H9 (cell line): ENCODE measurements at regions not wholly inside any gene's neighbourhood (a gene's known extent, or its start where the extent isn't known, plus 50 kb on each side); places are given as distances from the start of the nearest gene placed in this dataset.

ENCODE experiments used
- DNase-seq: peaks from one replicate; pipeline ENCODE4 v3.0.0-alpha.2; 2017
- H2AFZ ChIP-seq: one replicate; pipeline ENCODE4 v1.6.1; 2013; ENCODE audit warnings: mild to moderate bottlenecking, low read length, control low read depth, moderate library complexity
- H2AK5ac ChIP-seq: 2 replicates; pipeline ENCODE4 v1.6.1; 2013; ENCODE audit warnings: low read length, control low read depth, mixed read lengths; ENCODE audit not compliant: insufficient read length
- H2BK120ac ChIP-seq: one replicate; pipeline ENCODE4 v1.6.1; 2013; ENCODE audit warnings: low read depth, mild to moderate bottlenecking, low read length, control low read depth, inconsistent platforms; ENCODE audit not compliant: poor library complexity, severe bottlenecking
- H2BK12ac ChIP-seq: 2 replicates; pipeline ENCODE4 v1.6.1; 2013; ENCODE audit warnings: low read length, control low read depth, mixed read lengths, low read depth; ENCODE audit not compliant: insufficient read length
- H2BK15ac ChIP-seq: 2 replicates; pipeline ENCODE4 v1.6.1; 2013; ENCODE audit warnings: low read depth, low read length, control low read depth
- H2BK20ac ChIP-seq: one replicate; pipeline ENCODE4 v1.6.1; 2013; ENCODE audit warnings: low read depth, mild to moderate bottlenecking, low read length, control low read depth, inconsistent platforms; ENCODE audit not compliant: poor library complexity, severe bottlenecking
- H2BK5ac ChIP-seq: 2 replicates; pipeline ENCODE4 v1.6.1; 2013; ENCODE audit warnings: low read length, control low read depth, mixed read lengths; ENCODE audit not compliant: insufficient read length
- H3K14ac ChIP-seq: 2 replicates; pipeline ENCODE4 v1.6.1; 2013; ENCODE audit warnings: low read length, control low read depth; ENCODE audit not compliant: insufficient read depth
- H3K18ac ChIP-seq: 2 replicates; pipeline ENCODE4 v1.6.1; 2013; ENCODE audit warnings: low read depth, mild to moderate bottlenecking, mixed read lengths, low read length, control low read depth; ENCODE audit not compliant: insufficient read length
- H3K23ac ChIP-seq: 2 replicates; pipeline ENCODE4 v1.6.1; 2013; ENCODE audit warnings: low read length, control low read depth, mixed read lengths, low read depth; ENCODE audit not compliant: insufficient read length
- H3K23me2 ChIP-seq: 2 replicates; pipeline ENCODE4 v1.6.1; 2013; ENCODE audit warnings: low read depth, mild to moderate bottlenecking, mixed read lengths, low read length, control low read depth; ENCODE audit not compliant: insufficient read length, poor library complexity, severe bottlenecking
- H3K27ac ChIP-seq: 2 replicates; pipeline ENCODE4 v1.5.1; 2013; ENCODE audit warnings: low read length, control low read depth, mixed read lengths, low read depth; ENCODE audit not compliant: insufficient read length
- H3K27me3 ChIP-seq: 2 replicates; pipeline ENCODE4 v1.6.1; 2013; ENCODE audit warnings: low read length, control low read depth, inconsistent platforms; ENCODE audit not compliant: insufficient read depth
- H3K4ac ChIP-seq: 2 replicates; pipeline ENCODE4 v1.6.1; 2013; ENCODE audit warnings: low read depth, mild to moderate bottlenecking, control low read depth, inconsistent platforms, low read length, moderate library complexity
- H3K4me1 ChIP-seq: 2 replicates; pipeline ENCODE4 v1.6.1; 2013; ENCODE audit warnings: low read length, control low read depth, inconsistent platforms; ENCODE audit not compliant: insufficient read depth
- H3K4me2 ChIP-seq: 2 replicates; pipeline ENCODE4 v1.6.1; 2013; ENCODE audit warnings: low read length, control low read depth, mixed read lengths; ENCODE audit not compliant: insufficient read length, insufficient read depth
- H3K56ac ChIP-seq: 2 replicates; pipeline ENCODE4 v1.6.1; 2013; ENCODE audit warnings: low read depth, mild to moderate bottlenecking, mixed read lengths, low read length, control low read depth; ENCODE audit not compliant: insufficient read length
- H3K79me1 ChIP-seq: 2 replicates; pipeline ENCODE4 v1.6.1; 2013; ENCODE audit warnings: low read depth, mild to moderate bottlenecking, moderate library complexity, low read length, control low read depth, inconsistent platforms; ENCODE audit not compliant: insufficient read depth, poor library complexity, severe bottlenecking
- H3K79me2 ChIP-seq: 2 replicates; pipeline ENCODE4 v1.6.1; 2013; ENCODE audit warnings: low read length, control low read depth, inconsistent platforms; ENCODE audit not compliant: insufficient read depth
- H3K9ac ChIP-seq: 2 replicates; pipeline ENCODE4 v1.6.1; 2013; ENCODE audit warnings: low read length, control low read depth, mixed read lengths; ENCODE audit not compliant: insufficient read length; ENCODE audit errors: extremely low read depth
- H3K9me3 ChIP-seq: one replicate; pipeline ENCODE4 v1.6.1; 2013; ENCODE audit warnings: low read depth, low read length, inconsistent platforms; ENCODE audit not compliant: control insufficient read depth
- H3T11ph ChIP-seq: one replicate; pipeline ENCODE4 v1.6.1; 2013; ENCODE audit warnings: mild to moderate bottlenecking, low read length, control low read depth, inconsistent platforms
- H4K20me1 ChIP-seq: one replicate; pipeline ENCODE4 v1.6.1; 2013; ENCODE audit not compliant: control insufficient read depth, insufficient read length, insufficient read depth
- H4K5ac ChIP-seq: 2 replicates; pipeline ENCODE4 v1.6.1; 2013; ENCODE audit warnings: low read depth, mild to moderate bottlenecking, mixed read lengths, low read length, control low read depth; ENCODE audit not compliant: insufficient read length
- H4K8ac ChIP-seq: replicated peaks from 2 replicates; pipeline ENCODE4 v1.6.1; 2013; ENCODE audit warnings: low read length, control low read depth, mixed read lengths, low read depth; ENCODE audit not compliant: insufficient read length
- H4K91ac ChIP-seq: 2 replicates; pipeline ENCODE4 v1.6.1; 2013; ENCODE audit warnings: low read depth, mild to moderate bottlenecking, moderate library complexity, mixed read lengths, low read length, control low read depth; ENCODE audit not compliant: insufficient read length
- H3K27ac Mint-ChIP-seq, 3 experiments: 2 replicates in 2 of 3; 3 replicates in 1 of 3; pipeline ENCODE4 v1.8.0; 2020 to 2021; ENCODE audit warnings: mixed read lengths in 3 of 3, mild to moderate bottlenecking in 1 of 3, moderate library complexity in 1 of 3
- H3K27me3 Mint-ChIP-seq: 2 replicates; pipeline ENCODE4 v1.8.0; 2021; ENCODE audit warnings: low read depth, mild to moderate bottlenecking, moderate library complexity, mixed read lengths
- H3K36me3 Mint-ChIP-seq, 3 experiments: 2 replicates in 2 of 3; 3 replicates in 1 of 3; pipeline ENCODE4 v1.8.0; 2020 to 2021; ENCODE audit warnings: low read depth in 3 of 3, mixed read lengths in 3 of 3; ENCODE audit not compliant: insufficient read depth in 1 of 3
- H3K4me1 Mint-ChIP-seq, 2 experiments: 2 replicates each; pipeline ENCODE4 v1.8.0; 2020; ENCODE audit warnings: mixed read lengths in 2 of 2
- H3K4me3 Mint-ChIP-seq, 2 experiments: 2 replicates in 1 of 2; 3 replicates in 1 of 2; pipeline ENCODE4 v1.8.0; 2020 to 2021; ENCODE audit warnings: mild to moderate bottlenecking in 2 of 2, mixed read lengths in 2 of 2, moderate library complexity in 1 of 2
- H3K9me3 Mint-ChIP-seq, 2 experiments: 2 replicates in 1 of 2; 3 replicates in 1 of 2; pipeline ENCODE4 v1.8.0; 2020; ENCODE audit warnings: mild to moderate bottlenecking in 2 of 2, mixed read lengths in 2 of 2, moderate library complexity in 1 of 2
- WGBS: extraction: QIAGEN DNeasy Blood & Tissue Kit; methylation state at CpG from one replicate; pipeline ENCODE4 v1.1.7; 2013; ENCODE audit warnings: missing lambda C conversion rate, low lambda C conversion rate, mixed read lengths; ENCODE audit not compliant: insufficient read length; ENCODE audit errors: extremely low coverage; 5-methylcytosine and 5-hydroxymethylcytosine counted together
- TF ChIP-seq, protein P1 (sequence below): fragments of 200-600 bp; sonication (generic); conservative IDR thresholded peaks from 3 replicates; pipeline ENCODE4 v1.8.0; 2021; ENCODE audit warnings: antibody characterized with exemption, mild to moderate bottlenecking

DNA sequence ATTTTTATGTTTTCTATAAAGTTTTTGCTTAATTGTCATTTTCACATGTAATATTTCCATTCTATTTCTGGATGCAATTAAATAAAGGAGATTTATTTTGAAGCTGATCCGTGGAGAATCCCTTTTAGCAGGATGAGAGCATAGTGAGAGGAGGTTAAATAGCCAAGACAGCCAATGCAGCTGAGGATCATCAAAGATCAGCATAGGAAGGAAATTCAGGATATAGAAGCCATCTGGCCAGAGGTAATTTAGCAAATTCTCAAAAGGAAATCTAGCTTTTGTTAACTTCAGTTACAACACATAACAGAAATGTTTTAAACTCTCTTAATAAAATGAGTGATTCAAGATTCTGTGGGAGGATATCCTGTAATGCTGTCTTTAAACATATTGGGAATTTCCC, 122.8 kb upstream of the PDE3A start:
- Histone ChIP-seq H3K56ac (no peak overlapping the region), H4K8ac (no peak overlapping the region), H2BK15ac (no peak overlapping the region), H3K18ac (no peak overlapping the region), H2BK12ac (no peak overlapping the region), H3K23me2 (no peaks in the 10 kb centered on the region), H2BK20ac (no peak overlapping the region), H2AFZ (no peak overlapping the region), H3K4ac (no peak overlapping the region), H3T11ph (no peak overlapping the region), H2AK5ac (no peak overlapping the region), H3K23ac (no peak overlapping the region), H3K27ac (no peak overlapping the region), H2BK5ac (no peak overlapping the region), H2BK120ac (no peak overlapping the region), H3K4me2 (no peak overlapping the region), H3K4me1 (no peaks in the 10 kb centered on the region), H3K79me2 (no peaks in the 10 kb centered on the region), H4K5ac (no peak overlapping the region), H3K27me3 (no peaks in the 10 kb centered on the region), H4K20me1 (no peaks in the 10 kb centered on the region), H3K14ac (no peak overlapping the region), H3K9ac (no peak overlapping the region), H3K9me3 (no peaks in the 10 kb centered on the region), H4K91ac (no peak overlapping the region), H3K79me1 (no peaks in the 10 kb centered on the region)
- Mint-ChIP-seq H3K4me3 (no peak overlapping the region; a peak in 1 of 5 replicates), H3K27me3 (no peaks in the 10 kb centered on the region), H3K27ac (no peak overlapping the region), H3K4me1 (peaks cover 0 to 8% of the 10 kb centered on the region in 2 experiments; a peak in 2 of 4 replicates), H3K9me3 (peaks cover 0 to 2% of the 10 kb centered on the region in 2 experiments; a peak in 1 of 5 replicates), H3K36me3 (peaks cover 0 to 9% (median 0%) of the 10 kb centered on the region in 3 experiments; a peak in 1 of 7 replicates)
- TF ChIP-seq, protein P1, sequence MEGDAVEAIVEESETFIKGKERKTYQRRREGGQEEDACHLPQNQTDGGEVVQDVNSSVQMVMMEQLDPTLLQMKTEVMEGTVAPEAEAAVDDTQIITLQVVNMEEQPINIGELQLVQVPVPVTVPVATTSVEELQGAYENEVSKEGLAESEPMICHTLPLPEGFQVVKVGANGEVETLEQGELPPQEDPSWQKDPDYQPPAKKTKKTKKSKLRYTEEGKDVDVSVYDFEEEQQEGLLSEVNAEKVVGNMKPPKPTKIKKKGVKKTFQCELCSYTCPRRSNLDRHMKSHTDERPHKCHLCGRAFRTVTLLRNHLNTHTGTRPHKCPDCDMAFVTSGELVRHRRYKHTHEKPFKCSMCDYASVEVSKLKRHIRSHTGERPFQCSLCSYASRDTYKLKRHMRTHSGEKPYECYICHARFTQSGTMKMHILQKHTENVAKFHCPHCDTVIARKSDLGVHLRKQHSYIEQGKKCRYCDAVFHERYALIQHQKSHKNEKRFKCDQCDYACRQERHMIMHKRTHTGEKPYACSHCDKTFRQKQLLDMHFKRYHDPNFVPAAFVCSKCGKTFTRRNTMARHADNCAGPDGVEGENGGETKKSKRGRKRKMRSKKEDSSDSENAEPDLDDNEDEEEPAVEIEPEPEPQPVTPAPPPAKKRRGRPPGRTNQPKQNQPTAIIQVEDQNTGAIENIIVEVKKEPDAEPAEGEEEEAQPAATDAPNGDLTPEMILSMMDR = no peak
- WGBS = no CpG with 5 or more reads among the region's 1 CpG
- no peak for DNase-seq
